Activated CD8-positive, alpha-beta T cell treated with anti-CD3 and anti-CD28 coated beads, Interleukin-2, amount 10 ng/mL, durations not matched to agents 7 days and 5 days (primary cell): ENCODE measurements at regions not wholly inside any gene's neighbourhood (a gene's known extent, or its start where the extent isn't known, plus 50 kb on each side); places are given as distances from the start of the nearest gene placed in this dataset.

Source experiments
- ATAC-seq: fragments of 150-1000 bp; cut with Tn5 transposase; one replicate; pipeline ENCODE4 v1.10.0; 2021; ENCODE audit warnings: moderate library complexity
- CTCF ChIA-PET: fragments of 350-600 bp; sonication (Branson Sonifier 250); formaldehyde crosslinking; loops from one replicate; lab custom pipeline; 2021; ENCODE audit warnings: antibody characterized with exemption; lab: Charles Lee
- POLR2A ChIA-PET: fragments of 350-600 bp; sonication (Branson Sonifier 250); formaldehyde crosslinking; loops from one replicate; lab custom pipeline; 2021; ENCODE audit warnings: antibody characterized with exemption; lab: Charles Lee
- DNase-seq: peaks from one replicate; pipeline ENCODE4 v3.0.0-alpha.2; 2020
- H3K27ac Mint-ChIP-seq: one replicate; pipeline ENCODE4 v1.8.0; 2021; ENCODE audit warnings: mild to moderate bottlenecking, mixed read lengths
- H3K27me3 Mint-ChIP-seq: one replicate; pipeline ENCODE4 v1.8.0; 2021; ENCODE audit warnings: low read depth, mixed read lengths
- H3K36me3 Mint-ChIP-seq: one replicate; pipeline ENCODE4 v1.8.0; 2021; ENCODE audit warnings: low read depth, mixed read lengths
- H3K4me1 Mint-ChIP-seq: one replicate; pipeline ENCODE4 v1.8.0; 2021; ENCODE audit warnings: low read depth, mixed read lengths
- H3K4me3 Mint-ChIP-seq: one replicate; pipeline ENCODE4 v1.8.0; 2021; ENCODE audit warnings: mild to moderate bottlenecking, mixed read lengths
- H3K9me3 Mint-ChIP-seq: one replicate; pipeline ENCODE4 v1.8.0; 2022; ENCODE audit warnings: mixed read lengths; ENCODE audit not compliant: insufficient read depth

DNA sequence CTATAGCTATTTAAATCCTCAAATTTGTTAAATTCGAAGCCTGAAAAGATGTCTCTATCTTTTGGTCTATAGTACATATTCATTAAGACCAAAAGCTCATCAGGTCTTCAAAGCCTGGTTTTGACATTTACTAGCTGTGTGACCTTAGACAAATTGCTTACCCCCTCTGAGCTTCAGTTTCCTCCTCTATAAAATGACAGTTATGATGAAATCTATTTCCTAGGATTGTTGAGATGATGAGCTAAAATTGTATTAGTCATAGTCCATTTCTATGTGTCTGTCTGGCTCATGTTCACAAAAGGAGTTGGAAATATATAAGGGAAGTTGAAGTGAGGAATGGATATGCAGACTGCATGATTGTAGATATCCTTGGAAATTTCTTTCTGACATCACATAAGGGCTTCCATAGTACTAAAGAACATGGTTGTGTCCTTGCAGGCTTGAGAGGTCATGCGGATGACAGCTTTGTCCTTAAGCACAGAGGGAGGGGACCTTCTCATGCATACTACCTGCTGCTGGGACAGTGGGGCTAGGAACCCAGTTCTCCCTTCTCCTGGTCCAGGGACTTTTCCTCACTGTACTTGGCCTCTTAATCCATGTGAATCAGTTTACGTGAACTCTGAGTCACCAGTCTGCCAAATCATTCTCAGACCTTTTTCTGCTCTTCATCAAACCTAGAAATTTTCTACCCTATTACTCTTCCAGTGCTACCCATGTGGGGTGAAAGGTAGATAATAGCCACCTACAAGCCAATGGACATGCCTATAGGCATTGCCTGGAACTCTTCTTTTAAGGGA lies 487.5 kb upstream of the SALL1 start:
- ChIA-PET CTCF (no interaction called here), POLR2A (no interaction called here)
- no peak for ATAC-seq
- Mint-ChIP-seq H3K27ac (no peak overlapping the region), H3K27me3 (no peaks in the 10 kb centered on the region), H3K9me3 (peaks cover 3% of the 10 kb centered on the region), H3K4me1 (no peaks in the 10 kb centered on the region), H3K4me3 (no peak overlapping the region), H3K36me3 (no peaks in the 10 kb centered on the region)
- DNase-seq, result no peak

DNA sequence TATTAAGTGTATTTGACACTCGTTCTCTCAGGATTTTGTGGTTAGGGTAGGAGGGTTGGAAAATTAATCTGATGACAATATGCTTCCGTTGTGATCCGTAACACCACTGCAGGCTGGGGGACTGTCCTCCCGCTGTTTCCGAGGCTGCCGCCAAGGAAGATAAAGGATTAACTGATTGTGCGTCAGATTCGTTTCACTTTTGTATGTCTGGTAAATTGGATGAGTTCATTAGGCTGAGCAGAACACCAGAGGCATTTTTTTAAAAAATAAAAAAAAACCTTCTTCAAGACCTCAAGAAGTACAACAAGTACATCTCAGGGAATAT lies 486.7 kb upstream of the SALL1 start:
- ATAC-seq (no peak), DNase-seq (no peak)
- no peaks in the 10 kb centered on the region for H3K27me3 Mint-ChIP-seq
- no peak overlapping the region for H3K4me3 Mint-ChIP-seq
- ChIA-PET POLR2A (no interaction called here), CTCF (no interaction called here)
- no peaks in the 10 kb centered on the region for H3K36me3 Mint-ChIP-seq
- H3K4me1 Mint-ChIP-seq, result no peaks in the 10 kb centered on the region
- no peak overlapping the region for H3K27ac Mint-ChIP-seq
- H3K9me3 Mint-ChIP-seq, result peaks cover 3% of the 10 kb centered on the region

DNA sequence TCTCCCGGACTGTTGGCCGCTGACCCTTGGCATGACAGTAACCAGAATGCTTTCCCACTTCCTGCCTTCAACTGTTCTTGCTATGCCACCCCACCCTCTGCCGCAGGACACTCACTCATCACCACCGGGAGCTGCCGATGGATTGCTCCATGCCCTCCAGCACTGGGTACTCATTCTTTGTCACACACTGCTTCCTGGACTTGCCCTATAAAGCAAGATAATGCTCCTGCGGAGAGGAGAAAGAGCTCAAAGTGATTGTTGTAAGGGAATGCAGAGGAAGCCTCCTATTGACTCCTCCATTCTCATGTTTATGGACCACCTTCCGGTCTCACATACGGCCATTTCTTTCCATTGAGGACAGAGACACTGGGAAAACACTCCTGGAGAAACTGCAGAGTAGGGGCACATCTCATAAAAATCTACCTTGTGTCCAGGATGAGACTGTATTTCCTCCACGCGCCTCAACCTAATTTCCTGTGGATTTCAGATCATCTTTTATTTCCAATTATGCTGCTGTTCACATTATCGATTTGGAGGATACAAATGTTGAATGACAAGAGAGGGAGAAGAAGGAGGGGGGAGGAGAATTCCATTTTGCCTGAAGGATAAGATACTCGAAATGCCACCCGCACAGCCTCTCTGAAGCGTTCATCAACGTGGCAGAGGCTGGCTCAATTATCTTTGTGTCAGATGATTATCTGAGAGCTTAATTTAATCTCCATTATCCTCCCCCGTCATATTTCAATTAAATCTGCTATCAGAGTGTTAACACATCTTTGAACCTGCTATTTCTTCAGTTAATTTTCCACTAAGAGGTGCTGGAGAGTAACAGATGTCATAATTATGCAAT lies 486.1 kb upstream of the SALL1 start:
- ChIA-PET POLR2A (no interaction called here), CTCF (no interaction called here)
- no peaks in the 10 kb centered on the region for H3K36me3 Mint-ChIP-seq
- H3K27me3 Mint-ChIP-seq, result no peaks in the 10 kb centered on the region
- DNase-seq (no peak), ATAC-seq (no peak)
- H3K4me1 Mint-ChIP-seq, result no peaks in the 10 kb centered on the region
- peaks cover 2% of the 10 kb centered on the region for H3K9me3 Mint-ChIP-seq
- no peak overlapping the region for H3K4me3 Mint-ChIP-seq
- H3K27ac Mint-ChIP-seq, result no peak overlapping the region

DNA sequence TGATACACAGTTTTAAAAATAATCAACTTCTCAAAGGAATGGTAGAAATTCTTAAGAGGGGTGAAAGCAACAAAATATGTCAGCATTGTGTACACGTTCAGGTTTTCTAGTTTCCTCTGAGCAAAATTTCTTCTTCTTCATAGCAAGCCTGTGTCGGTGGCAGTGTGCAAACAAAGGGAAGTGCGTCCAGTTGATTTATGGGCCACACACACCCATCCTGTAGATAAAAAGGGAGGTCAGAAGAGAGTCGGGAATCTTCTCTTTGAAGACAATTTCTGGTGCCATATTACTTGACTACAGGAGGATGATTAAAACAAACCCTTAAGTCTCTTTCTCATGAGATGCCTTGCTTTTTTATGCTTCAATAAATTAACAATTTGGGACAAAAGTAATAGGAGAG lies 484.1 kb upstream of the SALL1 start:
- DNase-seq, result no peak
- no peak for ATAC-seq
- no peaks in the 10 kb centered on the region for H3K9me3 Mint-ChIP-seq
- H3K4me1 Mint-ChIP-seq, result no peaks in the 10 kb centered on the region
- no peaks in the 10 kb centered on the region for H3K36me3 Mint-ChIP-seq
- no peak overlapping the region for H3K27ac Mint-ChIP-seq
- CTCF ChIA-PET, result no interaction called here
- no peak overlapping the region for H3K4me3 Mint-ChIP-seq
- POLR2A ChIA-PET, result no interaction called here
- no peaks in the 10 kb centered on the region for H3K27me3 Mint-ChIP-seq

DNA sequence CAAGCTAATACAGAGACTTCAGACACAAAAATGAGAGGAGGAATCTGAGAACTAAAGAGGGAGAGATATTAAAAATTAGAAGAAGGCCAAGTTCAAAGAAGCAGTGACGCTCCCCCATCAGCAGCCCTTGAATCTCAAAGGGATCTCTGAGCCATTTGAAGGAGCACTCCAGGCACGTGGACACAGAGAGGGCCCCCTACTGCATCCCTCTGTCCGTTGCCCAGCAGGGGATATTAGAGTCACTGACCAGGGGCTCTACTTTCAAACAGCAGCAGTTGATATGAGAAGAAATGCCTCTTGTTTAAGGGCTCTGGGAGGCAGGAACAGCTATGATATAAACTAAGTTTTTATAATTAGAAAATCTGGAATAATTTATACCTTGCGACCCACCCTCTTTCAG lies 479.0 kb upstream of the SALL1 start:
- Mint-ChIP-seq H3K36me3 (no peaks in the 10 kb centered on the region), H3K27me3 (no peaks in the 10 kb centered on the region), H3K4me3 (no peak overlapping the region), H3K27ac (no peak overlapping the region), H3K9me3 (peaks cover 5% of the 10 kb centered on the region), H3K4me1 (no peaks in the 10 kb centered on the region)
- no peak for DNase-seq
- ChIA-PET CTCF (no interaction called here), POLR2A (no interaction called here)
- no peak for ATAC-seq

DNA sequence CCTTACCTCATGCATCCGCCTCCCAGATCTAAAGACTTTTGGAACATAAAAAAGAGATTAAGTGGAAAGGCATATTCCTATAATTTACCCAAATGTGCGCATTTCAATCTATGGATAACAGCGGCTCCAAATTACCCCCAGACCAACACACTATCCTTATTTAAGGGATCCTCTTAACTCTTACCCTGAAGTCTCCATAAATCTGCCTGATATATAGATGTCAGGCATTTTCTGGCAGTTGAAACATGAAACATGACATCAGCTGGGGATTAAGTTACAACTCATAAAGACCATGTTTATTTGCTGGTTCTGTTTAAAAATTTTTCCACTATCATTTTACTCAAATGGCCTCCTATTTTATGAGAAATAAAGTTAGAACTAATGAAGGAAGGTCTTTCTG lies 478.5 kb upstream of the SALL1 start:
- Mint-ChIP-seq H3K4me1 (no peaks in the 10 kb centered on the region), H3K27me3 (no peaks in the 10 kb centered on the region), H3K9me3 (peaks cover 8% of the 10 kb centered on the region), H3K4me3 (no peak overlapping the region), H3K27ac (no peak overlapping the region), H3K36me3 (no peaks in the 10 kb centered on the region)
- no peak for DNase-seq
- CTCF ChIA-PET, result no interaction called here
- no peak for ATAC-seq
- POLR2A ChIA-PET, result no interaction called here

DNA sequence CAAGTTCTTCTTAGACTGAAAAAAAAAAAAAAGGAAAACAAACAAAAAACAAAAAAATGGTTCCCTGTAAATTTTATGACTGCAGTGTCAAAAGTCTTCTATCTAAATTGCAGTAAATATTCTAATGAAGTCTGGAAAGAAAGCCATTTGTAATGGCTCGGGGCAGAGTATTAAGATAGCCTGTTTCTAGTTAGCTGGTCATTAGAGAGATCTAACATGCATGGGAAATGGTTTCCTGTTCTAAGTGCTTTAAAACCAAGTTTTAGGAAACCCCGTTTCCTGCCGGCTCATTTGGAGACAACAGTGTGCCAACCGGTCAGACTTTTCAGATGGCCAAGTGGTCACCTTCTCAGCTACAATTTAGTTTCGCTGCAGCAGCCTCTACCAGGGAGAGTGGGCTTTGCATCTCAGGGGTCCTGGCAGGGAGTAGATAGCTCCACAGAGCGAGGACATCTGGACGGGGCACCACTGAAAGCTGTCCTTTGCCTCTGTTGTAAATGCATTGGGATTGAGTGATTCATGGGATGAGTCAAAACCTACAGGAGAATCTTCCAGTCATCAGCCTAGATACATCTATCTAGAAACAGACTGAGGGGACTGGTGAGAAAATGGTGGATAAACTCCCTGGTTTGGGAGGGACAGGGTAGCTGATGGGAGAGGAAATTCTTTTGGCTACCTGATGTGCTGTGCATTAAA lies 473.2 kb upstream of the SALL1 start:
- H3K4me3 Mint-ChIP-seq, result no peak overlapping the region

DNA sequence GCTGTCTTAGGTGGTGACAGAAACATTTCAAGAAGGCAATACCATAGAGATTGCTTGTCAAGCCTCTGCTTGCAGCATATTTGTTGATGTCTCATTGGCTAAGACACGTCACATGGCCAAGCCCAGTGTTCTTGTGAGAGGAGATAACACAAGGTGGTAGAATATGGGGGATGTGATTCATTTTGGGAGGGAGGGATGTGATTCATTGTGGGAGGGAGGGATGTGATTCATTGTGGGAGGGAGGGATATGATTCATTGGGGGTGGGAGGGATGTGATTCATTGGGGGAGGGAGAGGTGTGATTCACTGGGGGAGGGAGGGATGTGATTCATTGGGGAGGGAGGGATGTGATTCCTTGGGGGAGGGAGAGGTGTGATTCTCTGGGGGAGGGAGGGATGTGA lies 470.5 kb upstream of the SALL1 start:
- Mint-ChIP-seq H3K4me1 (no peaks in the 10 kb centered on the region), H3K36me3 (no peaks in the 10 kb centered on the region), H3K27me3 (no peaks in the 10 kb centered on the region), H3K27ac (no peak overlapping the region), H3K9me3 (peaks cover 8% of the 10 kb centered on the region), H3K4me3 (no peak overlapping the region)
- DNase-seq (no peak), ATAC-seq (no peak)
- ChIA-PET POLR2A (no interaction called here), CTCF (no interaction called here)

More for the DNA sequence above, 473.2 kb upstream of the SALL1 start:
- H3K4me1 Mint-ChIP-seq, result no peaks in the 10 kb centered on the region
- H3K36me3 Mint-ChIP-seq, result no peaks in the 10 kb centered on the region
- ChIA-PET POLR2A (no interaction called here), CTCF (no interaction called here)
- H3K27me3 Mint-ChIP-seq, result no peaks in the 10 kb centered on the region
- DNase-seq, result no peak
- H3K27ac Mint-ChIP-seq, result no peak overlapping the region
- peaks cover 11% of the 10 kb centered on the region for H3K9me3 Mint-ChIP-seq
- ATAC-seq, result no peak

DNA sequence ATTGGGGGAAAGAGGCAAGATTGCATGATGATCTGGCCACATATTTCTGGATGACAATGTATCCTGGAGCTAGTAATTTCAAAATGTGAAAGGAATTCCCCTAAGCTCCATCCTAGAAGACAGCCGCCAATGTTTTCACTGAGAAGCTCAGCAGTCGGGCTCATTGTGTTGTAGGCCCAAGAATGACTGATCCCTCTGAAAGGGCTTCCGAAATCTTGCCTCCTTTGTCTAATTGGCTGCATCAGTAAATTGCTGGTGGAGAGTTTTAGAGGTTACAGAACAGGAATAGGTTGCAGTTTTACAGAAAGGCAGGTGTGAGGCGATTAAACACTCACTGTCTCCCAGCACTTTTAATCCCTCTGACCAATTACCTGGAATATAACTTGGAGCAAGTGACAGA lies 464.1 kb upstream of the SALL1 start:
- Mint-ChIP-seq H3K27ac (no peak overlapping the region), H3K4me3 (no peak overlapping the region), H3K27me3 (no peaks in the 10 kb centered on the region), H3K36me3 (no peaks in the 10 kb centered on the region), H3K9me3 (no peaks in the 10 kb centered on the region), H3K4me1 (no peaks in the 10 kb centered on the region)
- ATAC-seq (no peak), DNase-seq (no peak)
- ChIA-PET POLR2A (no interaction called here), CTCF (no interaction called here)

DNA sequence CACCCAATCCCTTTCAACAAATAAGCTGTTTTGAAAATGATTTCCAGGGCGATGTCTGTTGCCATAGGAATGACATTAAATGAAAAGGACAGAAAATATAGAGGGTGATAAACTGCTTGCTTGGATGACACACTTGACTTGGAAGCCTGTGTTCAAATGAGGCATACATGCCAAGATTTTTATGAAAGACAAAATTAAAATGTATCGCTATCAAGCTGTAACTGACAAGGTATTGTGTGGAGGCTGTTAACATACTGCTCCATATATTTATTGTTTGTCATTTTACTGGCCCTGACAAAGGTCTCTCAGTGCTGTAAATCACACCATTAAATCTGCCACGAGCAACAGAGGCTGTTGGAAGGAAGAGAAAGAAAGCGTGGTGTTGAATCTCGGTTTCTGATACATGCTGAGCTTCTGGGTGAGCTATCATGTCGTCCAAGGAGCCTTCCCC lies 456.2 kb upstream of the SALL1 start:
- no peaks in the 10 kb centered on the region for H3K27me3 Mint-ChIP-seq
- ChIA-PET CTCF (no interaction called here), POLR2A (no interaction called here)
- no peaks in the 10 kb centered on the region for H3K4me1 Mint-ChIP-seq
- no peak overlapping the region for H3K4me3 Mint-ChIP-seq
- H3K27ac Mint-ChIP-seq, result no peak overlapping the region
- H3K9me3 Mint-ChIP-seq, result no peaks in the 10 kb centered on the region
- no peaks in the 10 kb centered on the region for H3K36me3 Mint-ChIP-seq
- ATAC-seq, result no peak
- DNase-seq, result no peak

DNA sequence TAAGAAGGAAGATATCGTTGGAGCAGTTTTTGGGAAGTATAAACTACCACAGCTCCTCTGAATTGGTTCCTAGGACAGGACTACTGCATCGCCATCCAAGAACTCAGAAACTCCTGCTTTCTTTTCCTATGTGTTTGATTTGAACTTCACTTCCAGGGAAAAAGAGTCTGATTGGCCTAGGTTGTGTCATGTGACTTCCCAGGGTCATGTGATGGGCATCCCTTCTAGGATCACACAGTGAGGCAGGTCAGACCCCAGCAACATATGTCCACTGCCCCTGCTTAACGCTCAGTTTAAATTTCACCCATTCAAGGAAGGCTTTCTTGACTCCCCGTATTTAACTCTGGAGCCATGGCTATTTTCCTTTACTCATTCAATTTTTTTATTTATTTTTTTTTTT lies 445.2 kb upstream of the SALL1 start:
- Mint-ChIP-seq H3K27me3 (no peaks in the 10 kb centered on the region), H3K9me3 (peaks cover 3% of the 10 kb centered on the region), H3K36me3 (no peaks in the 10 kb centered on the region), H3K4me1 (no peaks in the 10 kb centered on the region), H3K4me3 (no peak overlapping the region), H3K27ac (no peak overlapping the region)
- ChIA-PET CTCF (no interaction called here), POLR2A (no interaction called here)
- ATAC-seq, result no peak
- no peak for DNase-seq
